K562 (cell line): ENCODE measurements at regions not wholly inside any gene's neighbourhood (a gene's known extent, or its start where the extent isn't known, plus 50 kb on each side); places are given as distances from the start of the nearest gene placed in this dataset.

ENCODE experiments used
- ATAC-seq: fragments of 200-7000 bp; cut with Tn5 transposase; 3 replicates; pipeline ENCODE4 v1.9.1; 2020; ENCODE audit warnings: moderate library complexity
- BruUV-seq: library from RNA; stranded (reverse); fragments of 400-500 nt; replicated peaks from 2 replicates; lab custom pipeline; 2021; lab: Mats Ljungman, UMichigan
- CTCF ChIA-PET: fragments of 300-600 bp; formaldehyde crosslinking; extraction: SDS; loops from one replicate; lab custom pipeline; 2021; ENCODE audit warnings: low intra/inter-chr PET ratio; lab: Yijun Ruan, JAX
- POLR2A ChIA-PET: fragments of 300-600, 350-650 bp; sonication (Branson Sonifier 250); formaldehyde crosslinking; extraction: SDS; loops from one replicate; lab custom pipeline; 2021; ENCODE audit warnings: antibody characterized with exemption, inconsistent platforms; lab: Yijun Ruan, JAX
- DNase-seq, 4 experiments: peaks; one replicate each; pipeline versions ENCODE4 v3.0.0 to v3.0.0-alpha.2; 2011 to 2018; ENCODE audit warnings: low spot score in 3 of 4, mixed read lengths in 3 of 4; ENCODE audit errors: extremely low read depth in 1 of 4
- FAIRE-seq: peaks from 2 replicates; lab custom pipeline; 2011; peaks lifted over from hg19 to GRCh38; lab: Jason Lieb, UNC
- H2AFZ ChIP-seq: 2 replicates; pipeline ENCODE4 v1.6.0; 2011; ENCODE audit warnings: low read depth, low read length, control low read depth, inconsistent platforms
- H3K27ac ChIP-seq: fragments of 200-600 bp; 3 replicates; pipeline ENCODE4 v1.8.0; 2011; ENCODE audit warnings: low read depth, mild to moderate bottlenecking, control low read depth, inconsistent platforms, low read length, moderate library complexity, mixed read lengths; ENCODE audit errors: extremely low read depth
- H3K27me3 ChIP-seq, 2 experiments: fragments of 300-600 bp in 1 of 2; 2 replicates in 1 of 2; 3 replicates in 1 of 2; pipeline versions ENCODE4 v1.6.0 to v1.8.0; 2011; ENCODE audit warnings: inconsistent platforms in 2 of 2, low read length in 2 of 2, mild to moderate bottlenecking in 1 of 2, mixed read lengths in 1 of 2, moderate library complexity in 1 of 2; ENCODE audit not compliant: control insufficient read depth in 2 of 2, insufficient read depth in 2 of 2
- H3K36me3 ChIP-seq: fragments of 300-600 bp; 3 replicates; pipeline ENCODE4 v1.8.0; 2011; ENCODE audit warnings: mild to moderate bottlenecking, low read length, inconsistent platforms; ENCODE audit not compliant: control insufficient read depth, insufficient read depth
- H3K4me1 ChIP-seq, 2 experiments: fragments of 200-600 bp in 1 of 2; replicated peaks in 1 of 2; 2 replicates in 1 of 2; 3 replicates in 1 of 2; pipeline versions ENCODE4 v1.5.1 to v1.8.0; 2011; ENCODE audit warnings: inconsistent platforms in 2 of 2, low read length in 2 of 2, mild to moderate bottlenecking in 1 of 2, mixed read lengths in 1 of 2, moderate library complexity in 1 of 2; ENCODE audit not compliant: control insufficient read depth in 2 of 2, insufficient read depth in 2 of 2
- H3K4me2 ChIP-seq: 2 replicates; pipeline ENCODE4 v1.6.1; 2011; ENCODE audit warnings: low read length, control low read depth, inconsistent platforms, mixed read lengths; ENCODE audit not compliant: insufficient read depth
- H3K4me3 ChIP-seq: fragments of 200-600 bp; sonication (generic), shearing (Covaris generic); 2 replicates; pipeline ENCODE4 v1.5.1; 2016; ENCODE audit warnings: control low read depth, inconsistent platforms
- H3K79me2 ChIP-seq: fragments of 200-600 bp; 3 replicates; pipeline ENCODE4 v1.8.0; 2011; ENCODE audit warnings: low read length, inconsistent platforms; ENCODE audit not compliant: control insufficient read depth, insufficient read depth
- H3K9ac ChIP-seq, 2 experiments: 2 replicates each; pipeline versions ENCODE4 v1.6.0 to v1.6.1; 2011; ENCODE audit warnings: low read depth in 2 of 2, low read length in 2 of 2, control low read depth in 1 of 2, inconsistent platforms in 1 of 2, mild to moderate bottlenecking in 1 of 2, mixed read lengths in 1 of 2; ENCODE audit not compliant: insufficient read depth in 1 of 2
- H3K9me1 ChIP-seq: one replicate; pipeline ENCODE4 v1.6.0; 2011; ENCODE audit warnings: inconsistent platforms, mild to moderate bottlenecking, low read length, moderate library complexity; ENCODE audit not compliant: control insufficient read depth, insufficient read depth
- H3K9me3 ChIP-seq: replicated peaks from 2 replicates; pipeline ENCODE4 v1.5.1; 2011; ENCODE audit warnings: low read depth, low read length, inconsistent platforms; ENCODE audit not compliant: control insufficient read depth, insufficient read depth
- H4K20me1 ChIP-seq: replicated peaks from 2 replicates; pipeline ENCODE4 v1.6.1; 2011; ENCODE audit warnings: low read length, inconsistent platforms, mixed read lengths; ENCODE audit not compliant: control insufficient read depth, insufficient read depth
- C11orf30 ChIP-seq: fragments of 450-650 bp; IDR thresholded peaks from 2 replicates; pipeline ENCODE4 v1.6.1; 2016; ENCODE audit warnings: low read depth, mild to moderate bottlenecking
- GABPB1 ChIP-seq: sonication (generic); formaldehyde crosslinking; IDR thresholded peaks from 2 replicates; pipeline ENCODE4 v1.8.0; 2022; ENCODE audit warnings: mild to moderate bottlenecking, missing genetic modification reagents
- MITF ChIP-seq: IDR thresholded peaks from 2 replicates; pipeline ENCODE4 v1.6.1; 2014; ENCODE audit warnings: antibody characterized with exemption
- PML ChIP-seq: IDR thresholded peaks from 2 replicates; pipeline ENCODE4 v1.6.1; 2012; ENCODE audit warnings: low read length, inconsistent platforms
- RBM34 ChIP-seq: fragments of 200-400 bp; formaldehyde crosslinking; IDR thresholded peaks from 2 replicates; pipeline ENCODE4 v1.6.1; 2018; ENCODE audit warnings: low read length, borderline replicate concordance; ENCODE audit not compliant: insufficient read depth
- SFPQ ChIP-seq: fragments of 200-400 bp; formaldehyde crosslinking; IDR thresholded peaks from 2 replicates; pipeline ENCODE4 v1.6.1; 2017; ENCODE audit warnings: mild to moderate bottlenecking, low read depth, low read length, moderate library complexity
- SRSF7 ChIP-seq: fragments of 200-400 bp; formaldehyde crosslinking; optimal IDR thresholded peaks from 2 replicates; pipeline ENCODE3; 2017; ENCODE audit warnings: mild to moderate bottlenecking, low read depth, low read length
- TRIM28 ChIP-seq: fragments of 450-650 bp; IDR thresholded peaks from 2 replicates; pipeline ENCODE4 v1.6.1; 2017
- XRCC3 ChIP-seq: fragments of 450-650 bp; IDR thresholded peaks from 2 replicates; pipeline ENCODE4 v1.6.1; 2017; ENCODE audit warnings: mild to moderate bottlenecking, moderate library complexity
- ZBTB7A ChIP-seq: IDR thresholded peaks from 2 replicates; pipeline ENCODE4 v1.6.1; 2011; ENCODE audit warnings: low read depth, mild to moderate bottlenecking, low read length, moderate library complexity, borderline replicate concordance; ENCODE audit not compliant: control insufficient read depth
- ZBTB8A ChIP-seq: fragments of 450-650 bp; IDR thresholded peaks from 2 replicates; pipeline ENCODE4 v1.6.1; 2018; ENCODE audit warnings: mild to moderate bottlenecking, moderate library complexity; ENCODE audit not compliant: partially characterized antibody
- ZMIZ1 ChIP-seq, 2 experiments: fragments of 150-350 bp in 1 of 2; IDR thresholded peaks; 2 replicates each; pipeline ENCODE4 v1.6.1; 2012 to 2016; ENCODE audit warnings: low read depth in 2 of 2, low read length in 2 of 2, mild to moderate bottlenecking in 1 of 2, moderate library complexity in 1 of 2
- ZNF124 ChIP-seq: sonication (generic); formaldehyde crosslinking; IDR thresholded peaks from 2 replicates; pipeline ENCODE4 v1.8.1; 2022; ENCODE audit warnings: missing genetic modification reagents
- ZNF57 ChIP-seq: fragments of 450-650 bp; formaldehyde crosslinking; IDR thresholded peaks from 2 replicates; pipeline ENCODE4 v1.4.0; 2020; ENCODE audit warnings: mild to moderate bottlenecking, moderate library complexity
- WGBS: fragments of 100-300 bp; shearing (Covaris generic); methylation state at CpG from one replicate; pipeline ENCODE4 v1.1.6; 2016; ENCODE audit warnings: low coverage, mixed read lengths; ENCODE audit not compliant: insufficient coverage; ENCODE audit errors: missing lambda C conversion rate; 5-methylcytosine and 5-hydroxymethylcytosine counted together
- in situ Hi-C: fragments of 300-500 bp; cut with MboI; formaldehyde crosslinking; loops from 4 replicates; pipeline ENCODE4 v1.15.0; 2018; ENCODE audit warnings: inconsistent platforms, mixed read lengths
- intact Hi-C: fragments of 100-400 bp; cut with micrococcal nuclease; formaldehyde crosslinking; loops from 2 replicates; pipeline ENCODE4 v1.14.2; 2022
- TF ChIP-seq, protein P1 (sequence below): fragments of 450-650 bp; conservative IDR thresholded peaks from 2 replicates; pipeline ENCODE4 v1.6.1; 2016; ENCODE audit warnings: missing genetic modification characterization, low read depth, mild to moderate bottlenecking, control low read depth, missing compliant biosample characterization

DNA sequence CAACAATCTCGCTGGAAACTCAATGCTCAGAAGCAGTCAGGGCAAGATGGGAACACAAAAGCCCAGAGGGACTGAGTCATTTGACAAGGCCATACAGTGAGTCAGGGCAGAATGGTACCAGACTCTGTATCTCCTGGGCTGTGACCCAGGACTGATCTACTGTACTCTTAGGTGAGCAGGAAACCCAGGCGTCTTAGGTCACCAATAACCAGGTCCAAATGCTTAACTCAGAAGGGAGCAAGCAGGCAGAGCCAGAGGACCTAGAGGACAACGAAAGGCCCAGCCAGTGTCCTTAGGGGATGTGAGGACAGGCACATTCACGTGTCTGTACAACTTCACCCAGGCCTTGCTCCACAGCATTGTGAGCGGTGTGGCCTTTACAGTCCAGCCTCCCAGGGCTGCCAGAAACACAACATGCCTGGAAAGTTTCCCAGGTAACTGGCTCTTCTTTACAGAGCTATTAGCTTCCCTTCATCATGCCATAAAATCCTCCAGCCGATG, 69.9 kb downstream of the ARL6IP4 start:
- H3K9me1 ChIP-seq: no peaks in the 10 kb centered on the region
- no peaks in the 10 kb centered on the region for H3K27me3 ChIP-seq
- H3K9me3 ChIP-seq: no peaks in the 10 kb centered on the region
- DNase-seq (no peak), ATAC-seq (peak; percentile 59), FAIRE-seq (no peak)
- 47% methylated on average over 6 of the region's 6 CpGs for WGBS
- H3K4me1 ChIP-seq: peaks cover 0 to under 1% of the 10 kb centered on the region in 2 experiments; a peak in 2 of 5 replicates
- POLR2A ChIA-PET: interaction anchor here (0.7 to 1.3 kb wide), 3 partner anchors 9 to 18 kb away, joined by 3 to 5 read pairs (median 3); no protein-coding TSS in a partner anchor
- H3K9ac ChIP-seq: peak overlapping the region in 1 of 2 experiments; percentile 36; a peak in 1 of 4 replicates
- no peak overlapping the region for H2AFZ ChIP-seq
- intact Hi-C loops: no loop called here
- in situ Hi-C loops: no loop called here
- H3K4me2 ChIP-seq: no peak overlapping the region
- H3K4me3 ChIP-seq: no peak overlapping the region
- no TSS peak for BruUV-seq
- H3K79me2 ChIP-seq: no peaks in the 10 kb centered on the region
- CTCF ChIA-PET: no interaction called here
- H3K36me3 ChIP-seq: no peaks in the 10 kb centered on the region
- H3K27ac ChIP-seq: no peak overlapping the region
- no peaks in the 10 kb centered on the region for H4K20me1 ChIP-seq
- no peak for TF ChIP-seq SFPQ
- no peak for TF ChIP-seq ZNF124 (CRISPR knock-in tag)
- TF ChIP-seq MITF: no peak
- no peak for TF ChIP-seq C11orf30
- TF ChIP-seq, protein P1, sequence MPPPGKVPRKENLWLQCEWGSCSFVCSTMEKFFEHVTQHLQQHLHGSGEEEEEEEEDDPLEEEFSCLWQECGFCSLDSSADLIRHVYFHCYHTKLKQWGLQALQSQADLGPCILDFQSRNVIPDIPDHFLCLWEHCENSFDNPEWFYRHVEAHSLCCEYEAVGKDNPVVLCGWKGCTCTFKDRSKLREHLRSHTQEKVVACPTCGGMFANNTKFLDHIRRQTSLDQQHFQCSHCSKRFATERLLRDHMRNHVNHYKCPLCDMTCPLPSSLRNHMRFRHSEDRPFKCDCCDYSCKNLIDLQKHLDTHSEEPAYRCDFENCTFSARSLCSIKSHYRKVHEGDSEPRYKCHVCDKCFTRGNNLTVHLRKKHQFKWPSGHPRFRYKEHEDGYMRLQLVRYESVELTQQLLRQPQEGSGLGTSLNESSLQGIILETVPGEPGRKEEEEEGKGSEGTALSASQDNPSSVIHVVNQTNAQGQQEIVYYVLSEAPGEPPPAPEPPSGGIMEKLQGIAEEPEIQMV (tag): no peak
- no peak for TF ChIP-seq PML
- TF ChIP-seq ZNF57 (CRISPR knock-in tag): no peak
- TF ChIP-seq RBM34: no peak
- TF ChIP-seq XRCC3: no peak
- TF ChIP-seq TRIM28: no peak
- TF ChIP-seq ZBTB8A: no peak
- TF ChIP-seq GABPB1 (CRISPR knock-in tag): no peak
- TF ChIP-seq SRSF7: no peak
- TF ChIP-seq ZMIZ1 (IDR thresholded peaks at IDR 0.05; ENCODE audit: low read depth in 2 of 2, low read length in 2 of 2): no peak
- TF ChIP-seq ZBTB7A: no peak
